A549 (cell line): ENCODE measurements at regions not wholly inside any gene's neighbourhood (a gene's known extent, or its start where the extent isn't known, plus 50 kb on each side); places are given as distances from the start of the nearest gene placed in this dataset.

ENCODE experiments used
- CBX8 ChIP-seq: fragments of 200-600 bp; sonication (generic); IDR thresholded peaks from 2 replicates; pipeline ENCODE4 v1.6.1; 2016
- EHMT2 ChIP-seq: fragments of 200-600 bp; sonication (generic); IDR thresholded peaks from 2 replicates; pipeline ENCODE4 v1.6.1; 2016; ENCODE audit warnings: antibody characterized with exemption, low read depth, mild to moderate bottlenecking, moderate library complexity
- MAFK ChIP-seq: fragments of 450-650 bp; IDR thresholded peaks from 2 replicates; pipeline ENCODE4 v1.6.1; 2014; ENCODE audit not compliant: partially characterized antibody
- NR3C1 ChIP-seq: fragments of >200 bp; sonication (Bioruptor Twin); formaldehyde crosslinking; IDR thresholded peaks from 3 replicates; pipeline ENCODE4 v1.6.1; 2017
- POLR2A ChIP-seq: IDR thresholded peaks from 2 replicates; pipeline ENCODE4 v1.6.1; 2012; ENCODE audit warnings: mild to moderate bottlenecking, low read length
- RCOR1 ChIP-seq: fragments of 150-350 bp; IDR thresholded peaks from 2 replicates; pipeline ENCODE4 v1.6.1; 2014; ENCODE audit warnings: antibody characterized with exemption, low read length, low read depth
- TF ChIP-seq, protein P1 (sequence below): fragments of >200 bp; sonication (Bioruptor Twin); formaldehyde crosslinking; IDR thresholded peaks from 3 replicates; pipeline ENCODE4 v1.5.1; 2016
- TF ChIP-seq, protein P2 (sequence below): fragments of 450-650 bp; IDR thresholded peaks from 2 replicates; pipeline ENCODE4 v1.6.1; 2014; ENCODE audit warnings: antibody characterized with exemption
- TF ChIP-seq, protein P3 (sequence below): IDR thresholded peaks from 2 replicates; pipeline ENCODE4 v1.6.1; 2012

DNA sequence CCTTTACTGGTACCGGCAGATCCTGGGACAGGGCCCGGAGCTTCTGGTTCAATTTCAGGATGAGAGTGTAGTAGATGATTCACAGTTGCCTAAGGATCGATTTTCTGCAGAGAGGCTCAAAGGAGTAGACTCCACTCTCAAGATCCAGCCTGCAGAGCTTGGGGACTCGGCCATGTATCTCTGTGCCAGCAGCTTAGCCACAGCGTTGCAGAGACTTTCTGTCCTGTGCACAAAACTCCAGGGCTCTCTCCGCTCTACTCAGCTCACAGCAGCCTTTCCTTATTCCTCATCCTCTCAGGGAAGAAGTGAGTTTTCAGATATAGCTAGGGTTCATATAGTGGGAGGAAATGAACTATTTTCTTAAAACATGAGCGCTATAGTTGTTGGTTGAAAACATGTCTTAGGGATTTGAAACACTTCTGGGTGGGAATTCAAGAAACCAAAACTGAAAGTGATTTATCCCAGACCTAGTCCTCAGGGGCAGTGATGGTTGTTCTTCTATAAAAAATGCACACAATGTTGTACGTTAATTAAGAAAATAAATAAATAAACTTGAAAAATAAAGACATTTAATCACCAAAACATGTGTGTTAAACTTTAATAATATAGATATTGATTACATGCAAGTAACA lies 150.2 kb upstream of the PRSS58 start:
- TF ChIP-seq MAFK = no peak
- TF ChIP-seq, protein P1, sequence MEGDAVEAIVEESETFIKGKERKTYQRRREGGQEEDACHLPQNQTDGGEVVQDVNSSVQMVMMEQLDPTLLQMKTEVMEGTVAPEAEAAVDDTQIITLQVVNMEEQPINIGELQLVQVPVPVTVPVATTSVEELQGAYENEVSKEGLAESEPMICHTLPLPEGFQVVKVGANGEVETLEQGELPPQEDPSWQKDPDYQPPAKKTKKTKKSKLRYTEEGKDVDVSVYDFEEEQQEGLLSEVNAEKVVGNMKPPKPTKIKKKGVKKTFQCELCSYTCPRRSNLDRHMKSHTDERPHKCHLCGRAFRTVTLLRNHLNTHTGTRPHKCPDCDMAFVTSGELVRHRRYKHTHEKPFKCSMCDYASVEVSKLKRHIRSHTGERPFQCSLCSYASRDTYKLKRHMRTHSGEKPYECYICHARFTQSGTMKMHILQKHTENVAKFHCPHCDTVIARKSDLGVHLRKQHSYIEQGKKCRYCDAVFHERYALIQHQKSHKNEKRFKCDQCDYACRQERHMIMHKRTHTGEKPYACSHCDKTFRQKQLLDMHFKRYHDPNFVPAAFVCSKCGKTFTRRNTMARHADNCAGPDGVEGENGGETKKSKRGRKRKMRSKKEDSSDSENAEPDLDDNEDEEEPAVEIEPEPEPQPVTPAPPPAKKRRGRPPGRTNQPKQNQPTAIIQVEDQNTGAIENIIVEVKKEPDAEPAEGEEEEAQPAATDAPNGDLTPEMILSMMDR = no peak
- TF ChIP-seq RCOR1 = no peak
- no peak for TF ChIP-seq EHMT2
- TF ChIP-seq, protein P2, sequence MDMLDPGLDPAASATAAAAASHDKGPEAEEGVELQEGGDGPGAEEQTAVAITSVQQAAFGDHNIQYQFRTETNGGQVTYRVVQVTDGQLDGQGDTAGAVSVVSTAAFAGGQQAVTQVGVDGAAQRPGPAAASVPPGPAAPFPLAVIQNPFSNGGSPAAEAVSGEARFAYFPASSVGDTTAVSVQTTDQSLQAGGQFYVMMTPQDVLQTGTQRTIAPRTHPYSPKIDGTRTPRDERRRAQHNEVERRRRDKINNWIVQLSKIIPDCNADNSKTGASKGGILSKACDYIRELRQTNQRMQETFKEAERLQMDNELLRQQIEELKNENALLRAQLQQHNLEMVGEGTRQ = no peak
- TF ChIP-seq, protein P3, sequence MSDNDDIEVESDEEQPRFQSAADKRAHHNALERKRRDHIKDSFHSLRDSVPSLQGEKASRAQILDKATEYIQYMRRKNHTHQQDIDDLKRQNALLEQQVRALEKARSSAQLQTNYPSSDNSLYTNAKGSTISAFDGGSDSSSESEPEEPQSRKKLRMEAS = no peak
- no peak for TF ChIP-seq CBX8
- no peak for TF ChIP-seq POLR2A
- TF ChIP-seq NR3C1 = no peak
